RCC 7860 (cell line): ENCODE measurements at regions not wholly inside any gene's neighbourhood (a gene's known extent, or its start where the extent isn't known, plus 50 kb on each side); places are given as distances from the start of the nearest gene placed in this dataset.

ENCODE experiments used
- DNase-seq: peaks from one replicate; pipeline ENCODE4 v3.0.0-alpha.2; 2015; ENCODE audit warnings: low spot score
- FAIRE-seq: peaks from 2 replicates; lab custom pipeline; 2012; peaks lifted over from hg19 to GRCh38; lab: Jason Lieb, UNC

- DNase-seq: no peak
- FAIRE-seq: no peak
Measured at GRCh38 chr13:106384516-106384915, 150.9 kb downstream of the EFNB2 start.

GRCh38 chr13:106383791-106384190, 151.7 kb downstream of the EFNB2 start:
- FAIRE-seq (no peak), DNase-seq (no peak)

- DNase-seq (no peak), FAIRE-seq (no peak)
Measured at GRCh38 chr13:106382534-106382933, 152.9 kb downstream of the EFNB2 start.

- no peak for DNase-seq
Measured at GRCh38 chr13:106381091-106381490, 154.4 kb downstream of the EFNB2 start.

GRCh38 chr13:106377931-106378662, 157.4 kb downstream of the EFNB2 start:
- DNase-seq: peak; percentile 13
- no peak for FAIRE-seq

More at GRCh38 chr13:106381091-106381490, 154.4 kb downstream of the EFNB2 start:
- no peak for FAIRE-seq

GRCh38 chr13:106377341-106377740, 158.1 kb downstream of the EFNB2 start:
- DNase-seq (no peak), FAIRE-seq (no peak)

GRCh38 chr13:106376401-106377112, 158.9 kb downstream of the EFNB2 start:
- DNase-seq: peak; percentile 90
- peak; percentile 90 for FAIRE-seq

- DNase-seq (no peak), FAIRE-seq (no peak)
Measured at GRCh38 chr13:106375085-106375484, 160.4 kb downstream of the EFNB2 start.

- DNase-seq (no peak), FAIRE-seq (no peak)
Measured at GRCh38 chr13:106374631-106375030, 160.8 kb downstream of the EFNB2 start.

GRCh38 chr13:106373989-106374572, 161.4 kb downstream of the EFNB2 start:
- no peak for DNase-seq
- no peak for FAIRE-seq

GRCh38 chr13:106373304-106373988, 162.0 kb downstream of the EFNB2 start:
- no peak for FAIRE-seq
- no peak for DNase-seq

- FAIRE-seq (no peak), DNase-seq (no peak)
Measured at GRCh38 chr13:106372199-106373155, 163.0 kb downstream of the EFNB2 start.

- FAIRE-seq (no peak), DNase-seq (no peak)
Measured at GRCh38 chr13:106371024-106371423, 164.4 kb downstream of the EFNB2 start.

GRCh38 chr13:106369858-106370257, 165.6 kb downstream of the EFNB2 start:
- no peak for DNase-seq
- no peak for FAIRE-seq

GRCh38 chr13:106369091-106369490, 166.4 kb downstream of the EFNB2 start:
- DNase-seq (no peak), FAIRE-seq (no peak)

GRCh38 chr13:106367361-106367971, 168.0 kb downstream of the EFNB2 start:
- FAIRE-seq: no peak
- no peak for DNase-seq

- DNase-seq (no peak), FAIRE-seq (no peak)
Measured at GRCh38 chr13:106362707-106363106, 172.8 kb downstream of the EFNB2 start.

GRCh38 chr13:106361621-106362020, 173.8 kb downstream of the EFNB2 start:
- no peak for DNase-seq
- no peak for FAIRE-seq

- no peak for DNase-seq
- FAIRE-seq: no peak
Measured at GRCh38 chr13:106357198-106357597, 178.3 kb downstream of the EFNB2 start.

GRCh38 chr13:106355866-106356265, 179.6 kb downstream of the EFNB2 start:
- no peak for DNase-seq
- FAIRE-seq: no peak
